Epithelial cell of prostate (primary cell): ENCODE measurements at regions not wholly inside any gene's neighbourhood (a gene's known extent, or its start where the extent isn't known, plus 50 kb on each side); places are given as distances from the start of the nearest gene placed in this dataset.
"Not testable (repeated sequence)": the region's sequence is repeated elsewhere in the genome, so short reads cannot be mapped to it uniquely, and the experiment has no call there.

Experiments
- DNase-seq: peaks from one replicate; pipeline ENCODE4 v3.0.0-alpha.2; 2011; ENCODE audit warnings: low read depth, low spot score
- H3K27ac ChIP-seq: fragments of 450-650 bp; 2 replicates; pipeline ENCODE4 v1.5.1; 2017; ENCODE audit warnings: mild to moderate bottlenecking

DNA sequence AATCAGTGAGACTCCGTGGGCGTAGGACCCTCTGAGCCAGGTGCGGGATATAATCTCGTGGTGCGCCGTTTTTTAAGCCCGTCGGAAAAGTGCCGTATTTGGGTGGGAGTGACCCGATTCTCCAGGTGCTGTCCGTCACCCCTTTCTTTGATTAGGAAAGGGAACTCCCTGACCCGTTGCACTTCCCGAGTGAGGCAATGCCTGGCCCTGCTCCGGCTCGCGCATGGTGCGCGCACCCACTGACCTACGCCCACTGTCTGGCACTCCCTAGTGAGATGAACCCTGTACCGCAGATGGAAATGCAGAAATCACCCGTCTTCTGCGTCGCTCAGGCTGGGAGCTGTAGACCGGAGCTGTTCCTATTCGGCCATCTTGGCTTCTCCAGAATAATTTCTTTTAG lies 612.3 kb downstream of the RAPGEF2 start:
- H3K27ac ChIP-seq, DNase-seq: not testable (repeated sequence)

DNA sequence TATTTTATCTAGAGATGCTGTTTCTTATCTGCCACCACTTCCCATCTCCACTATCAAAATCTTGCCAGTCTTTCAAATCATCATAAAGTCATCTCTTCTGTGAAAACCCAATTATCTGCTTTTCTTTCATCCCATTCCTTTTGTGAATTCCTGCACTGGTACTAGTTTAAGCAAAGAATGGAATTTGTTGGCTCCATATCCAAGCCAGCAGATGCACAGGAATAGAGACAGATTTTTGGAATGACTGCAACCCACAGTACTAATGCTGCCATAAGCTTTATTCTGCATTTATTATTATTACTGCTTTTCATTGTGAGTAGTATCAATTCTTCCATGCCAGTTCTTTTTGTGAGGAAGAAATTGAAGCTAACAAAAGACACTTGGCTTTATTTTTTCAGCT lies 616.7 kb downstream of the RAPGEF2 start:
- DNase-seq: no peak
- H3K27ac ChIP-seq: no peak overlapping the region

DNA sequence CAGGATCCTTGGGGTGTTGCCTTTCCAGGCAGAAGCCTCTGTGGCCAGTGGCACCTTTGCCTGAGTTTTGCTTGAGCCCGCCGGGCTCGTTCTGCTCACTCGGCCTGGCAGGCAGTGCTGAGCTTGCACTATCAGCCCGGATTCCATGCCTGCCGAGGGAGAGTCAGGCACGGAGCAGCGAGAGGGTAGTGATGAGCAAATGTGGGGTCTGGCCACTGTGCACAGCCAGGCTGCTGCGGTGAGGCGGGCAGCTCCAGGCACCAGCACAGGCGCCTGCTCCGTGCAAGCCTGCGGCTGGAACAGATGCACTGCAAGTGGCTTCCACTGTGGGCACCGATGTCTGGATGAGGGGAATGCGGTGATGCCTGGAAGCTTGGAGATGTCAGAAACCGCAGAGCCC lies 619.2 kb downstream of the RAPGEF2 start:
- DNase-seq: no peak
- no peak overlapping the region for H3K27ac ChIP-seq

DNA sequence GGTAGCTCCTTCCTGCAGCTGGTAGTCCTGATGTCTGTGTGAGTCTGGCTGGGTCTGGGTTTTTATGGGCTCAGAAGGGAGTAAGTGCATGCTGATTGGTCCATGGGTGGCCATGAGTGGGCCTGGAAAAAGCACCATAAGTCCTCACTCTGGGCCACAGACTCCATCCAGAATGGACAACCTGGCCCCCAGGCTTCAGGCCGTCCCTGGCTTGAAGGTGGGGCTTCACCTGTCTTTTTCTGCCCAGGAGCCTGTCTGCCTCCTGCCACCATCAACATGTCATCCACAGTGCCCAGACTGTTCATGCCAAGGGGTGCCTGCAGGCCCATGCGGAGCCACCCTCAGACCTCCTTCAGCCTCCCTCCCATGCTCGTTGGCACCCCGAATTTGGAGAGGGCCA lies 620.0 kb downstream of the RAPGEF2 start:
- H3K27ac ChIP-seq: no peak overlapping the region
- DNase-seq: no peak

DNA sequence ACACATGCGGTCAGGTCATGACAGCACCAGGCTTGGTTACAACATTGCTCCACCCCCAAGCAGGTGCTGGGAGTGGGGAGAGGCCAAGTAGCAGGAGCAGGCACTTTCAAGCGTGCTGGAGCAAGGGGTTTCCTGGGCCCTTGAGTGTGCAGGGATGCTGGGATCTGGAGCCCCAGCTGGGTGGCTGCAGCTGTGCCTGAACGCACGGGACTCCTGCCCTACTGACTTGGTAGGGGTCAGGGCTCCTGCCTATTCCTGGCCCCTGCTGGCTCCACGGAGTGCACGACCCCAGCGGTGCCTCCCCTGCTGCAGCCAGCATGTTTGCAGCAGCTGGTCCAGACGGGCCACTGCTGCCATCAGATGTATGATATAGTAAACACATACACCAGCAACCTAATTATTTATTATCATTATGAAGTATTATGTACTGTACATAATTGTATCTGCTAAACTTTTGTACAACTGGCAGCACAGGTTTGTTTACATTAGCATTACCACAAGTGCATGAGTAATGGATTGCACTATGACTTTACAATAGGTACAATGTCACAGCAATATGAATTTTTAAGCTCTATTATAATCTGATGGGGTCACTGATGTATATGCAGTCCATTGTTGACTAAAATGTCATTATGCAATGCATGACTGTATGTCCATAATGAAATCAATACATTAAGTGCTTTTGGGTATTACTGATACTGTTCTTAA lies 620.6 kb downstream of the RAPGEF2 start:
- DNase-seq: no peak
- no peak overlapping the region for H3K27ac ChIP-seq

DNA sequence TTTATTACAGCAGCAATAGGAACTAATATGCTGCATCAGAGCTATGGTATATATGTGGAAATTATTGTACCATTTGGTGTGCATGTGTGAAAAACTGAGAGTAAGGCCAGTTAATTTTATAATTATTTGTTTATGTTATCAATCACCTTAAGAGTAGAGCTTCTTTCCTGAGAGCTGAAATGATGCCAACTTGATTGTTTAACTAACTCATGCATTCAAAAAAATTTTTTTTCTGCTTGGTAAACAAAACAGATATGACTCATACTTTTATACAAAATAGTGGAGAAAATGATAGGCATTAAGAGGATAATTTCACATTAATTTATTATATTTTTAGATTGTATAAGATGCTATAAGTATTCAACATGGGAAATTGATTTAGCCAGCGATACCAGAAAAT lies 622.7 kb downstream of the RAPGEF2 start:
- H3K27ac ChIP-seq: no peak overlapping the region
- no peak for DNase-seq

DNA sequence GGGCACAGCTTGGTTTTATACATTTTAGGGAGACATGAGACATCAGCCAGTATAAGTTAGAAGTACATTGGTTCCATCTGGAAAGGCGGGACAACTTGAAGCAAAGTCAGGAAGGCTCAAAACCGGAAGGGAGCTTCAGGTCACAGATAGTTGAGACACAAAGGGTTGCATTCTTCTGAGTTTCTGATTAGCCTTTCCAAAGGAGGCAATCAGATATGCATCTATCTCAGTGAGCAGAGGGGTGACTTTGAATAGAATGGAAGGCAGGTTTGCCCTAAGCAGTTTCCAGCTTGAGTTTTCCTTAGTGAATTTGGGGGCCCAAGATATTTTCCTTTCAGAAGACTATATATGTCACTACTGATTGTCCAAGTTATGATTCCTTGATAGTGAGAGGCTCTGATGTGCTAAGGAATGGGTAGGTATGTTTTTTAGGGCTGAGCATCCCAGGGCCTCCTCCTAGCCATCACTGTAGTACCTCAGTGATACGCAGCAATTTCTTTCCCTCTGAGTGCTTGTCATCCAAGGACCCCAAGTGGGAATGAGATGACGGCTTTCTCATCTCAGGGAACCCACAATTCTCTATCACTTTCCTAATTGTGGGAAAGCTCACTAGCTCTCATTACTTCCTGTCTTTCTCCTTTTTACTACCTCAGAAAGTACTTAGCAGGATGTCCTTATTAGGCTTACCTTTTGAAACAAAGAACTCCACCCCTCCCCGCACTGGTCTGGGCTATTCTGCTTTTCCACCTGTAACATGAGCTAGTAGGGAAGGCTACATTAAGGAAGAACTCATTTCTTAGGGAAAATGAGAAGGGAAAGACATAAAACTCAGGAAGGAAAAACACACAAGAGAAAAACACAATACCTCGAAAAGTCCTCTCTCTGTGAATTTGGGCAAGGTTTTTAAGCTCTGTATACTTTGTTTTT lies 632.7 kb downstream of the RAPGEF2 start:
- no peak overlapping the region for H3K27ac ChIP-seq
- DNase-seq: no peak

DNA sequence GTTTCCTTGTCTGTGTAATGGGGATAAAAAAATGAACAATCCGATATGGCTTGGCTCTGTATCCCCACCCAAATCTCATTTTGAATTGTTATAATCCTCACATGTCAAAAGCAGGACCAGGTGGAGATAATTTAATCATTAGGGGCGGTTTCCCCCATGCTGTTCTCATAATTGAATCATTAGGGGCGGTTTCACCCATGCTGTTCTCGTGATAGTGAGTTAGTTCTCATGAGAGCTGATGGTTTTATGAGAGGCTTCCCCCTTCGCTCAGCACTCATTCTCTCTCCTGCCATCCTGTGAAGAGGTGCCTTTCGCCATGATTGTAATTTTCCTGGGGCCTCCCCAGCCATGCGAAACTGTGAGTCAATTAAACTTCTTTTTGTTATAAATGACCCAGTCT lies 633.5 kb downstream of the RAPGEF2 start:
- no peak for DNase-seq
- no peak overlapping the region for H3K27ac ChIP-seq

DNA sequence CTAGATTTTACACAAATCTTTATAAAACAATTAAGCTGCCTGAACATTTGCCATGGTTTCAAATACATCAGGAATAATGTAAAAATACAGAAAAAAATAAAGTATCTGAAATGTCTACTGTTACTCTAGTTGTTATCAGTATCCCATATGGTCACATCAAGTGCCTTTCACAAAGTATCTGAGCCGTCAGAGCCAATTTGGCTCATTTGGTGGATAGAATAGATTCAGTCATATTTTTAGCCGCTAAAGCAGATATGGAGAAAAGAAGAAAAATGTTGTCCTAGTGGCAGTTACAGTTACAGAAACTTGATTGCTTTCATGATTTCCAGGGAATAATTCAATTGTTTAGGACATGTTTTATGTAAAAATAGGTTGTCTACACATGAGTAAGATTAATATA lies 641.1 kb downstream of the RAPGEF2 start:
- no peak overlapping the region for H3K27ac ChIP-seq
- DNase-seq: no peak

DNA sequence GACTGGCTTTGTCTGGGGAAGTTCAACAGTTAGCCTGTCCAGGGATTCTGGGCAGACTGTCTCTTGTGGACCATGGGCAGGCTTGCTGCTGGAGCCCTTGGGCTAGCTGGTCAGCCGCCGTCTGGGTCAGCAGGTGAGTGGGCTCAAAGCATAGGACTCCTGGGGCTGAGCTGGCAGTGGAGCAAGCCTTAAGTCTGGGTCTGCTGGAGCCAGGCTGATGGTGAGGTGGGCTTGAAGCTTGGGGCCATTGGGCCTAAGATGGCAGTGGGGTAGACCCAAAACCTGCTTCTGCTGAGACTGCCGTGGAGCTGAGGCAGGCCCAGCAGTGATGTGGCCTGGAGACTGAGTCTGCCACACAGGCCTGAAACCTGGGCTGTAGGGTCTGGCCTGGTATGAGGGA lies 645.1 kb downstream of the RAPGEF2 start:
- DNase-seq: no peak
- no peak overlapping the region for H3K27ac ChIP-seq

DNA sequence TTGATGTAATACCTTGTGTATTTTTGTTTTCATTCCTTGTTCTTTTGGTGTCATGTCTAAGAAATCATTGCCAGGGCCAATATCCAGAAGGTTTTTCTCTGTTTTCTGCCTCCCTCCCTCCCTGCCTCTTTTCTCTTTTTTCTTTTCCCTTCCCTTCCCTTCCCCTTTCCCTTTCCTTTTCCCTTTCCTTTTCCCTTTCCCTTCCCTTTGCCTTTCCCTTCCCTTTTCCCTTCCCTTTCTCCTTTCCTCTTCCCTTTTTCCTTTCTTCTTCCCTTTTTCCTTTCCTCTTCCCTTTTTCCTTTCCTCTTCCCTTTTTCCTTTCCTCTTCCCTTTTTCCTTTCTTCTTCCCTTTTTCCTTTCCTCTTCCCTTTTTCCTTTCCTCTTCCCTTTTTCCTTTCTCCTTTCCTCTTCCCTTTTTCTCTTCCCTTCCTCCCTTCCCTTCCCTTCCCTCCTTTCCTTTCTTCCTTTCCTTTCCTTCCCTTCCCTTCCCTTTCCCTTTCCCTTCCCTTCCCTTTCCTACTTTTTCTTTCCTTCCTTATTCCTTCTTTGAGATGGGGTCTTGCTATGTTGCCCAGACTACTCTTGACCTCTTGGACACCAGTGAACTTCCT lies 646.1 kb downstream of the RAPGEF2 start:
- no peak overlapping the region for H3K27ac ChIP-seq
- DNase-seq: no peak

DNA sequence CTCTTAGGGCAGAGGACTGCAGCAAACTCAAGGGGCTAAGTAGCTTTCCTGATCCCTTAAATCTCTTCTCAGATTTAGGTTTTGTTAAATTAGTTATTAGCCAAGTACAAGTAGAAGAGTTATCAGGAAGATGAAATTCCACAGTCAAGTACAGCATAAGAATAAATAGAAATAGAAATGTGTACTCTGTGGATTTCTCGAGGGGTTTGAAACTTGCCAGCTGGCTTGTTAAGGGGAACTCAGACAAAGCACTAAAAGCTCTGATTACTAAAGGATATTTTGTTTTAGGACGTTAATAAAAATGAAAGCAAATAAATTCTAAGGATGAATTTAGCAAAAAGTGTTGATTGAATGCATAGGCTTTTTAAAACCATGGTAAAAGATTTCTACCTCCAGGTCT lies 654.6 kb downstream of the RAPGEF2 start:
- no peak for DNase-seq
- no peak overlapping the region for H3K27ac ChIP-seq

DNA sequence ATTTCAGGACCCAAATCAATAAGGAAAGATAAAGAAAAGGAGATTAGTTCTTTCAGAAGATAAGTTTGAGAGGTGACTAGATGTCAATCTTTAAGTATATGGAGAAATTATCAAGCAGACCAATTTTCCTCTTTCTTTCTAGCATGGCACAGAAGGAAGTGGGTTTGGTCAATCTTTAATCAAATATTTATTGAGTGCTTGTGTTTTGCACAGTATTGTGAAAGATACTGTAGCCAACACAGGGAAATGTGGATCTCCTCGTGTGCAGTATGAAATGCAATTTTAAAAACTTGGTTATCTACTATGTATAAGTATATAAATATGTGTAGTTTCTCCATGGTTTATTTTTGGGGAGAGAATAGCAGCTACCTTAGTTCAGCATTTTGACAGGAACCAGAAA lies 655.2 kb downstream of the RAPGEF2 start:
- no peak overlapping the region for H3K27ac ChIP-seq
- DNase-seq: no peak

DNA sequence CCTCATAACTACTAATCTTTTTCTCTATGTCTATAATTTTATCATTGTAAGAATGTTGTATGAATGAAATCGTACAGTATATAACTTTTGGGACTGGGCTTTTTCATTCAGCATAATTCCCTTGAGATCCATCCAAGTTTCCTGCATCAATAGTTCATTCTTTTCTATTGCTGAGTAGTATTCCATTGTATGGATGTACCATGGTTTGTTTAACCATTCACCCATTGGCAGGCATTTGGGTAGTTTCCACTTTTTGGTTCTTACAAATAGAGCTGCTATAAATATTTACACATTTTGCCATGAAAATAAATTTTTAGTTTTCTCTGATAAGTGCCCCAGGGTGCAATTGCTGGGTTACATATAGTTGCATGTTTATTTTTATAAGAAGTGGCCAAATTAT lies 659.8 kb downstream of the RAPGEF2 start:
- no peak for DNase-seq
- no peak overlapping the region for H3K27ac ChIP-seq

DNA sequence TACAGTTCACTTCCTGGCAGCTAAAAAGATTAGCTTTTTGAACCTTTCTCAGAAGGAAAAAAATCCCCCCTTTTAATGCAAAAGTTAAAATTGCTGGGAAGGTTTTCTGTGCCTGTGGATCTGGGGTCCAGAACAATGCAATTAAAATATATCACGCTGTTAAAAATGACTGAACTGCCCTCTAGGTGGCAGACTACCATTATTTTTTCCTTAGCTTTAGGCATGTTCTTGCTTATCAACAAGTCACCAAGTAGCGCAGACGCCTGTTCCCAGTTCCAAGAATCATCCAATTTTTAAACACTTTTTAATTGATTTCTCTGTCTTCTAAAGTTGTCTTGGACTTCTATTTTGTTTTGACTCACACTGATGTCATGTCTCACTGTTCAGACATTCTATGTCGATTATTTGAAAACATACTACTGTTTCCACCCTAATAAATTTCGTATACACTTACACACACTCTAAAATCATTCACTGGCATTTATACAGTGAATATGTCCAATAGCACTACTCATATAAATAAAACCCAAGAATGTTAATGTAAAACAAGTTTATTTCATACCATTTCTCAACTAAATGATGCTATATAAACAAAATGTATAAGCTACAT lies 661.6 kb downstream of the RAPGEF2 start:
- H3K27ac ChIP-seq: no peak overlapping the region
- DNase-seq: peak; percentile 8

DNA sequence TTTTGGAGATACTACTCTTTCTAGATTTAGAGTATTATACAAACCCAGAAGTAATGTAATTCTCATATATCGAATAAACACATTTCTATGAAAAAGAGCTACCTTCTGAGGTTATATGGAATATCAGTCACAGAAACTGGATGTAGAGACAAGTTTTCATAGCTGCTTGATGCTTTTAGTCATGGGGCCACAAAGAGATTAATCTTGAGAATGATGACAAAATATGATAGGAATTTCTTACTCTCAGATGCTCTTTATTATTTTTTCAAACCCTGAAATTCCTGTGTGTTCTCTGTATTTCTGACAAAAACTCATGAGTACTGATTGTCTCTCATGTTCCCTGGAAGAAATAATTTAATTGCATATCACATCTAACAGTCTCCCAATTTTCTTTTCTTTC lies 662.5 kb downstream of the RAPGEF2 start:
- H3K27ac ChIP-seq: no peak overlapping the region
- no peak for DNase-seq

DNA sequence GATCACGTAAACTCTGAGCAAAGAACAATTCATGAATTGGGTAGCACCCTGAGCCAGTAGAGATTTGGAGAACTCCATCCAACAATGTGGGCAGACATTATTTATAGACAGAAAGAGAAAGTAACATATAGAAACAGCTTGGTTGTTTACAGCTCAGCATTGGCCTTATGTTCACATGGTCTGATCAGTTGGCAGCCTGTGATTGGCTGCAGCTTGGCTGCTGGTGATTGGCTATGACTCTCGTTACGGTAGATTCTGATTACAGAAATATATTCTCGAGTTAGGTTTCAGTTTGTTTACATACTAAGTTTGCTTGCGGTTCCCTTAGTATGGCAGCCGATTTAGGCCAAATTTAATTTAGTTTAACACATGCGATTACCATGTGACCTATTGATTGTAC lies 663.4 kb downstream of the RAPGEF2 start:
- DNase-seq: no peak
- no peak overlapping the region for H3K27ac ChIP-seq

DNA sequence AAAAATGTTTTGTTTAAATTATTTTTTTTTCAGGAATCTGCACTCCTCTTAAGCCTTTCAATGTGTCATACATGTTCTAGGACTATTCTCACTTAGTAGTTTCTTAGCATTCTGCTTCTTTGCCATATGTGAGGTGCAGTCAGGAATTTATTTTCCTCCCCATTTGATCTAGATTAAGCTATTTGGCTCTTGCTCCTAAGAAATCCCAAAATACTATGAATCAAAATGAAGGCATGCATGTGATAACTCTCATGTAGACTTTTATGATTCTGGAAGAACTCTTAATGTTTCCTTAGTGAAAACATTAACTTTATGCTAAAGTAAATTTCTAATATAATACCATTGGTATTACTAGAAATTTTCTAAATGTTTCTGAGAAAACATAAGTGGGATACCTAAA lies 664.5 kb downstream of the RAPGEF2 start:
- no peak overlapping the region for H3K27ac ChIP-seq
- no peak for DNase-seq

DNA sequence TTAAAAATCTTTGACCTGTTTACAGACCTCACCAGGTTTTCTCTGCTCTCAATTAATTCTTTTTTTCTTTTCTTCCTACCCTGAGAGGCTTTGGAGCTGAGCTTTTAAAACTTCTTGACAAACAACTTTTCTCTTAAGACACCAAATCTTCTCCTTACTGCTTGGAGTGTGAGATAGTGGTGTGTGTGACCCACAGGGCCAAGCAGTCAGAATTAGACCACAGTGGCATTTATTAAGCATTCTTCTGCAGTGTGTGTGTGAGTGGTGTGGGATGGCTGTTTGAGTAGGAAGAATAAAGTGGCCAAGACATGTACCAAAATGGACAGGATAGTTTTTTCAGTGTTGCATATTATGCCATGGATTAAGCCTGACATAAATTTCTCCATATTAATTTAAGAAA lies 665.1 kb downstream of the RAPGEF2 start:
- H3K27ac ChIP-seq: no peak overlapping the region
- DNase-seq: no peak

DNA sequence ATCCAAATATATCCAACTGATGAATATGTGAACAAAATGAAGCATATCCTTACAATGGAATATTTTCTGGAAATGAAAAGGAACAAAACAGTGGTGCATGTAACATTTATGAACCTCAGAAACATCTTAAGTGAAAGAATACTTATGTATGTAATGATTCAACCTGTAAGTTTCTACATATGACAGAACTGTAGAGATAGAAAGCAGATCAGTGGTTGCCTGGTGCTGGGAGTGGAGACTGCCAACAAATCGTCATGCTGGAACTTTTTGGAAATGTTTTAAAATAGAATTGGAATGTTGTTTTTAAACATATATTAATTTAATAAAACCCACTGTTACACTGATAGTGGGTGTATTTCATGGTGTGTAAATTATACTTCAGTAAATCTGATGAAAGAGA lies 667.5 kb downstream of the RAPGEF2 start:
- H3K27ac ChIP-seq: no peak overlapping the region
- no peak for DNase-seq

DNA sequence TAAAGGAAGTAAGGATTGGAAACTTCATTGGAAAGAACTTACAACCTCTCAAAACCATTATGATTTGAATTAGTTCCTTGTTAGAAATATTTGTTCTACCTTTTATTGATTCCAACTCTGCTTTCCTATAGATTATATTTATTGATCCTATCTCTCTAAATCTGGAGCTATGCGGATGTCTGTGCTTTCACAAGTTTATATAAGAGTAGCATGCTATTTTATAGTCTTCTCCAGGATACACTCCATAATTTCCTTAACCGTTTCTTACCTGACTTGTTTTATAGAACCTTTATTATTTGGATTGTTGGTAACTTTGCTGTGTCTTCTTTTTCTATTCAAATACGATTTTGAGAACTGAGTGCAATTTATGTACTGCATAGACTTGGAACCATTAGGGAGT lies 668.1 kb downstream of the RAPGEF2 start:
- H3K27ac ChIP-seq: no peak overlapping the region
- no peak for DNase-seq
